Stimulated activated CD4-positive, alpha-beta T cell treated with anti-CD3 and anti-CD28 coated beads, Interleukin-2, amount 100 ng/mL, for 24 hours (primary cell): ENCODE measurements at regions not wholly inside any gene's neighbourhood (a gene's known extent, or its start where the extent isn't known, plus 50 kb on each side); places are given as distances from the start of the nearest gene placed in this dataset.
A peak's percentile ranks its signal among the peaks of the same experiment; 100 is the strongest.
"Not testable (repeated sequence)": the region's sequence is repeated elsewhere in the genome, so short reads cannot be mapped to it uniquely, and the experiment has no call there.

Source experiments
- DNase-seq, 2 donors: peaks; one replicate each; pipeline ENCODE4 v3.0.0-alpha.2; 2020

- DNase-seq = not testable (repeated sequence)
Observed at GRCh38 chr11:67803519-67803918, 129.1 kb upstream of the ALDH3B2 start.

GRCh38 chr11:67803055-67803454 lies 128.6 kb upstream of the ALDH3B2 start:
- DNase-seq = not testable (repeated sequence)

GRCh38 chr11:67802623-67803022 lies 128.2 kb upstream of the ALDH3B2 start:
- DNase-seq = not testable (repeated sequence)

GRCh38 chr11:67801397-67801796 lies 127.0 kb upstream of the ALDH3B2 start:
- DNase-seq = not testable (repeated sequence)

- DNase-seq = not testable (repeated sequence)
Observed at GRCh38 chr11:67800591-67800990, 126.2 kb upstream of the ALDH3B2 start.

- DNase-seq = peak in 1 of 2 donors; percentile 14
Observed at GRCh38 chr11:67799808-67800207, 125.4 kb upstream of the ALDH3B2 start.

- DNase-seq = not testable (repeated sequence)
Observed at GRCh38 chr11:67797726-67798521, 123.5 kb upstream of the ALDH3B2 start.

GRCh38 chr11:67795746-67796145 lies 121.3 kb upstream of the ALDH3B2 start:
- DNase-seq = no peak

- DNase-seq = not testable (repeated sequence)
Observed at GRCh38 chr11:67793750-67794149, 119.3 kb upstream of the ALDH3B2 start.

GRCh38 chr11:67792273-67792990 lies 118.0 kb upstream of the ALDH3B2 start:
- peak; percentile 53 to 58 for DNase-seq

GRCh38 chr11:67791598-67792170 lies 117.3 kb upstream of the ALDH3B2 start:
- DNase-seq = not testable (repeated sequence)

GRCh38 chr11:67788341-67788695 lies 113.9 kb upstream of the ALDH3B2 start:
- DNase-seq = not testable (repeated sequence)

GRCh38 chr11:67787681-67788340 lies 113.4 kb upstream of the ALDH3B2 start:
- not testable (repeated sequence) for DNase-seq

GRCh38 chr11:67781967-67782366 lies 107.5 kb upstream of the ALDH3B2 start:
- DNase-seq = not testable (repeated sequence)

- DNase-seq = not testable (repeated sequence)
Observed at GRCh38 chr11:67781506-67781905, 107.1 kb upstream of the ALDH3B2 start.

GRCh38 chr11:67780056-67780455 lies 105.6 kb upstream of the ALDH3B2 start:
- no peak for DNase-seq

GRCh38 chr11:67779189-67779875 lies 104.9 kb upstream of the ALDH3B2 start:
- DNase-seq = not testable (repeated sequence)

- DNase-seq = no peak
Observed at GRCh38 chr11:67776852-67777520, 102.6 kb upstream of the ALDH3B2 start.

GRCh38 chr11:67774175-67774574 lies 99.8 kb upstream of the ALDH3B2 start:
- DNase-seq = not testable (repeated sequence)

- not testable (repeated sequence) for DNase-seq
Observed at GRCh38 chr11:67768001-67768730, 93.7 kb upstream of the ALDH3B2 start.

- DNase-seq = not testable (repeated sequence)
Observed at GRCh38 chr11:67761211-67761610, 86.8 kb upstream of the ALDH3B2 start.
